H1 (cell line): ENCODE measurements at regions not wholly inside any gene's neighbourhood (a gene's known extent, or its start where the extent isn't known, plus 50 kb on each side); places are given as distances from the start of the nearest gene placed in this dataset.

Source experiments
- CHD7 ChIP-seq: fragments of 300-600 bp; sonication (generic); IDR thresholded peaks from 2 replicates; pipeline ENCODE4 v1.7.1; 2012; ENCODE audit warnings: low read length, moderate library complexity, mild to moderate bottlenecking, inconsistent platforms; ENCODE audit not compliant: insufficient replicate concordance
- CTBP2 ChIP-seq: IDR thresholded peaks from 2 replicates; pipeline ENCODE4 v1.7.0; 2011; ENCODE audit warnings: borderline replicate concordance, mild to moderate bottlenecking, moderate library complexity, mixed read lengths, low read length; ENCODE audit not compliant: insufficient read depth, insufficient read length
- EP300 ChIP-seq, 2 experiments: IDR thresholded peaks; 1 replicate in 1 of 2; 2 replicates in 1 of 2; pipeline ENCODE4 v1.6.1; 2011 to 2012; ENCODE audit warnings: low read depth in 2 of 2, low read length in 2 of 2, mild to moderate bottlenecking in 2 of 2, borderline replicate concordance in 1 of 2, inconsistent platforms in 1 of 2, moderate library complexity in 1 of 2
- POLR2A ChIP-seq, 2 experiments: IDR thresholded peaks; 1 replicate in 1 of 2; 2 replicates in 1 of 2; pipeline ENCODE4 v1.6.1; 2011; ENCODE audit warnings: low read depth in 2 of 2, low read length in 2 of 2, mild to moderate bottlenecking in 2 of 2; ENCODE audit errors: control extremely low read depth in 1 of 2

GRCh38 chr2:125979886-125980285, 676.1 kb upstream of the GYPC start (continued):
- no peak for TF ChIP-seq CHD7
- no peak for TF ChIP-seq CTBP2
- TF ChIP-seq EP300 (IDR thresholded peaks at IDR 0.05; ENCODE audit: borderline replicate concordance in 1 of 2, low read depth in 2 of 2, low read length in 2 of 2): no peak
- no peak for TF ChIP-seq POLR2A (IDR thresholded peaks at IDR 0.05; ENCODE audit: control extremely low read depth in 1 of 2, low read depth in 2 of 2, low read length in 2 of 2)
- TF ChIP-seq, all 59 proteins: peak for 0
